Panc1 (cell line): ENCODE measurements at regions not wholly inside any gene's neighbourhood (a gene's known extent, or its start where the extent isn't known, plus 50 kb on each side); places are given as distances from the start of the nearest gene placed in this dataset.

ENCODE experiments used
- REST ChIP-seq, 2 experiments: IDR thresholded peaks; 2 replicates each; pipeline ENCODE4 v1.6.1; 2011 to 2012; ENCODE audit warnings: low read depth in 2 of 2, control low read depth in 1 of 2, low read length in 1 of 2, mild to moderate bottlenecking in 1 of 2, moderate library complexity in 1 of 2; ENCODE audit not compliant: insufficient read depth in 1 of 2
- TF ChIP-seq, protein P1 (sequence below): fragments of 450-650 bp; IDR thresholded peaks from 2 replicates; pipeline ENCODE4 v1.5.1; 2017; ENCODE audit warnings: mild to moderate bottlenecking

GRCh38 chr6:27623103-27623502 is 150.2 kb upstream of the ZNF184 start:
- TF ChIP-seq REST (IDR thresholded peaks at IDR 0.05; ENCODE audit: insufficient read depth in 1 of 2, low read depth in 2 of 2, low read length in 1 of 2), result no peak
- TF ChIP-seq, protein P1, sequence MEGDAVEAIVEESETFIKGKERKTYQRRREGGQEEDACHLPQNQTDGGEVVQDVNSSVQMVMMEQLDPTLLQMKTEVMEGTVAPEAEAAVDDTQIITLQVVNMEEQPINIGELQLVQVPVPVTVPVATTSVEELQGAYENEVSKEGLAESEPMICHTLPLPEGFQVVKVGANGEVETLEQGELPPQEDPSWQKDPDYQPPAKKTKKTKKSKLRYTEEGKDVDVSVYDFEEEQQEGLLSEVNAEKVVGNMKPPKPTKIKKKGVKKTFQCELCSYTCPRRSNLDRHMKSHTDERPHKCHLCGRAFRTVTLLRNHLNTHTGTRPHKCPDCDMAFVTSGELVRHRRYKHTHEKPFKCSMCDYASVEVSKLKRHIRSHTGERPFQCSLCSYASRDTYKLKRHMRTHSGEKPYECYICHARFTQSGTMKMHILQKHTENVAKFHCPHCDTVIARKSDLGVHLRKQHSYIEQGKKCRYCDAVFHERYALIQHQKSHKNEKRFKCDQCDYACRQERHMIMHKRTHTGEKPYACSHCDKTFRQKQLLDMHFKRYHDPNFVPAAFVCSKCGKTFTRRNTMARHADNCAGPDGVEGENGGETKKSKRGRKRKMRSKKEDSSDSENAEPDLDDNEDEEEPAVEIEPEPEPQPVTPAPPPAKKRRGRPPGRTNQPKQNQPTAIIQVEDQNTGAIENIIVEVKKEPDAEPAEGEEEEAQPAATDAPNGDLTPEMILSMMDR, result no peak
